ENCODE measurements at regions not wholly inside any gene's neighbourhood (a gene's known extent, or its start where the extent isn't known, plus 50 kb on each side); places are given as distances from the start of the nearest gene placed in this dataset.

DNA sequence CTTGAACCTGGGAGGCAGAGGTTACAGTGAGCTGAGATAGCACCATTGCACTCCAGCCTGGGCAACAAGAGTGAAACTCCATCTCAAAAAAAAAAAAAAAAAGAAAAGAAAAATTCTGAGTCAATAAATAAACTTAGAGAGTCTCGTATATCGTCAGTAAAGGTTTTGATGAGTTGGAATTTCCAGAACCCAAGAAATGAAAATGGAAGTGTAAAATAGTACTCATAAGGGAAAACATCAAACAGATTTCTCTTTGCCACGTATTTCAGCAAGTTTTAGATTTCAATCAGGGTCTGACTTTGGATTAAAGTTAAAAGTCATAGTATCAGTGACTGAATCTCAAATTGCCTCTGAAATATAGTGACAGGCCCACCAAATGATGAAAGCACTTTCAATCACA lies 71.4 kb upstream of the SPOPL start:
- H3K4me3 ChIP-seq (ENCODE audit: low read depth, low read length): no peak overlapping the region
- TF ChIP-seq, protein P1, sequence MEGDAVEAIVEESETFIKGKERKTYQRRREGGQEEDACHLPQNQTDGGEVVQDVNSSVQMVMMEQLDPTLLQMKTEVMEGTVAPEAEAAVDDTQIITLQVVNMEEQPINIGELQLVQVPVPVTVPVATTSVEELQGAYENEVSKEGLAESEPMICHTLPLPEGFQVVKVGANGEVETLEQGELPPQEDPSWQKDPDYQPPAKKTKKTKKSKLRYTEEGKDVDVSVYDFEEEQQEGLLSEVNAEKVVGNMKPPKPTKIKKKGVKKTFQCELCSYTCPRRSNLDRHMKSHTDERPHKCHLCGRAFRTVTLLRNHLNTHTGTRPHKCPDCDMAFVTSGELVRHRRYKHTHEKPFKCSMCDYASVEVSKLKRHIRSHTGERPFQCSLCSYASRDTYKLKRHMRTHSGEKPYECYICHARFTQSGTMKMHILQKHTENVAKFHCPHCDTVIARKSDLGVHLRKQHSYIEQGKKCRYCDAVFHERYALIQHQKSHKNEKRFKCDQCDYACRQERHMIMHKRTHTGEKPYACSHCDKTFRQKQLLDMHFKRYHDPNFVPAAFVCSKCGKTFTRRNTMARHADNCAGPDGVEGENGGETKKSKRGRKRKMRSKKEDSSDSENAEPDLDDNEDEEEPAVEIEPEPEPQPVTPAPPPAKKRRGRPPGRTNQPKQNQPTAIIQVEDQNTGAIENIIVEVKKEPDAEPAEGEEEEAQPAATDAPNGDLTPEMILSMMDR (IDR thresholded peaks at IDR 0.05; ENCODE audit: low read depth, low read length, missing control alignments): no peak
- no peak for DNase-seq (ENCODE audit: low read depth)
- in situ Hi-C loops (cut with HindIII; ENCODE audit: low sequenced_read_pairs): no loop called here

GRCh38 chr2:138432971-138433370 lies 68.6 kb upstream of the SPOPL start:
- no peak for DNase-seq (ENCODE audit: low read depth)
- no peak overlapping the region for H3K4me3 ChIP-seq (ENCODE audit: low read depth, low read length)
- in situ Hi-C loops (cut with HindIII; ENCODE audit: low sequenced_read_pairs): no loop called here
- TF ChIP-seq, protein P1 (IDR thresholded peaks at IDR 0.05; ENCODE audit: low read depth, low read length, missing control alignments): no peak

DNA sequence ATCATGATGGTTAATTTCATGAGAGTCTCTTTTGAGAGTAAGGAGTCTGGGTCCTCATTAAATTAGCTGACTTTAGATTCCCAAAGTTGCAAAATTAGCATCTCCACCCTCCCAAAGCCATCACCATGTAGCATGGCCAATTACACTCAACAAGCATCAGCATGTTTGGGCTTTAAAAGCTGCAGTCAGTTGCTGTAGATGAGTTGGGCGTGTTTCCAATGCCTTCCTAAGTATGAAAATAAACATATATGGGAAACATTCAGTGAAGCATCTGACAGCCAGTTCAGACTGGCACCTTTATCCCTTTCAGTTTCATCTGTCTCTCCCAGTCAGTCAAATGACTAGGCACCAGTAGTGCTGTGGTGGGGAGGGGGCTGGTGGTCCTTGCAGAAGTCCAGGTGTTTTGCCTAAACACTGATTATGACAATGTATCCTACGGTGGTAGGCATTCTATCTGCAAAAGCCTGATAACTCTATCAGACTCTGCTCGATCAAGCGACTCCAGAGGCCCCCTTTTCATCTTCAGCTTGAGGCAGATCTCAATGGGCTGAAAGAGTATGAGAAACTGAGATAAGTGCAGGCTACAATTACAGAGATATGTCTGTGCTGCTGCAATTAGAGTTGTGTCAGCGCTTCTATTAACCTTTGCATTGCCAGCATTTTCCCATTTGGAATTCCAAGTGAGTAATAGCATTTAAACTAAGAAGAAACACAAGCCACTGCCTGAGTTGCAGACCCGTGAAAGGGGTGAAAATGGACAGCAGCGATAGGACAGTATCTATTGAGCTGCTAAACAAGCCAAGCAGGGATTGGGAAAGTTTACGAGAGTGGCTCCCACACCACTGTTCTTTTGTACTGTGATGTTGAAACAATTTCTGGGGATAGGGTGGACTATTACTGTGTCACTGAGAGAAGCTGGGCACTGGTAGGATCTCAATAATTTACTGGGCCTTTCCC lies 67.3 kb upstream of the SPOPL start:
- no peak for DNase-seq (ENCODE audit: low read depth)
- TF ChIP-seq, protein P1 (IDR thresholded peaks at IDR 0.05; ENCODE audit: low read depth, low read length, missing control alignments): no peak
- in situ Hi-C loops (cut with HindIII; ENCODE audit: low sequenced_read_pairs): no loop called here

DNA sequence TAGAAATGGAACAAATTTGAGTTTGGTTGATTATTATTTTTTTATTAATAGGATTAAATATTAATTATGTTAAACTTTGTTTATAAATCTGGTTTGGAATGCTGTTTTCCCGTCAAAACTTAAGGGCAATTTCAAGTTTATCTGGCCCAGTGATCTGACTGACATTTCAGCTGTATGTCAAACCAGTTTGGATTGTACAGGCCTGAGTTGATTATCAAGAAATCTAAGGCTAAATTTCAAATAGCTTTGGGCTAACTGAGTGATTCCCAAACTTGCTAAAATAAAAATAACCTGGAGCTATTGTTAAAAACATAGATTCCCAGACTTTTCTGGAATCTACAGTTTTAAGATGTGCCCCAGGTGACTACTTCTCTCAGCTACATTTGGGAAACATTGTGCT lies 65.9 kb upstream of the SPOPL start:
- DNase-seq (ENCODE audit: low read depth): no peak
- in situ Hi-C loops (cut with HindIII; ENCODE audit: low sequenced_read_pairs): no loop called here
- H3K4me3 ChIP-seq (ENCODE audit: low read depth, low read length): no peak overlapping the region
- TF ChIP-seq, protein P1 (IDR thresholded peaks at IDR 0.05; ENCODE audit: low read depth, low read length, missing control alignments): no peak

More for the DNA sequence above, 67.3 kb upstream of the SPOPL start:
- H3K4me3 ChIP-seq (ENCODE audit: low read depth, low read length): no peak overlapping the region

DNA sequence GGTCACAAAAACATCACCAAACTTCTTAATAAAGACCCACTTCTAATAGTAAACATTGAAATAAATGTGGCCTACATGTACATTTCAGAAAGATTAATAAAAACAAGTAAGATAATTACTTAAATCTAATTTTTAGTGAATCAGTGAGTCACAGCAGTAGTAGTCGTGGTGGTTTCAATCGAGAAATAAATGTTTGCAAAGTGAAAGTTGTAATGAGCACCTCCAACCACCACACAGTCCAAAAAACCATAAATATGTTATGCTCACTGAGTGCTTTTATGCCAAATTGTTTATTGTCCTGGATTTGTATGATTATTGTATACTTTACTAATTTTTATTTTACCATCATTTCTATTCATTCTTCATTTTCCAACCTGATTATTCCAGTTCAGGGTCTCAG lies 61.8 kb upstream of the SPOPL start:
- TF ChIP-seq, protein P1 (IDR thresholded peaks at IDR 0.05; ENCODE audit: low read depth, low read length, missing control alignments): no peak
- DNase-seq (ENCODE audit: low read depth): no peak
- in situ Hi-C loops (cut with HindIII; ENCODE audit: low sequenced_read_pairs): no loop called here
- no peak overlapping the region for H3K4me3 ChIP-seq (ENCODE audit: low read depth, low read length)

DNA sequence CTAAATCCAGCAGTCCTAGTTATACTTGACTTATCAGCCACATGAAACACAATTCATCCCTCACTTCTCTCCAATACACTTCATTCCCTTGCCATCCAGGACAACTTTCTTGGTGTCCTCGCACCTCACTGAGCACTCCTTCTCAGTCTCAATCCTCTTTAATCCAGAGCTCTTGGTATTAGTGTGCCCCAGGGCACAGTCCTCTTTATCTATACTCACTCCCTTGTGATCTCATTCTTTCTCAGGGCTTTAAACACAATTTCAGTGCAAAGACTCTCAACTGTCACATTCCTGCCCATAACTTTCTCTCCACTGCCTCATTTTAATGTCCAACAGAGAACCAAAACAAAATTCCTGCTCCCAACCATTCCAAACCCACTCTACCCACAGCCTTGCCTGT lies 60.8 kb upstream of the SPOPL start:
- H3K4me3 ChIP-seq (ENCODE audit: low read depth, low read length): no peak overlapping the region
- in situ Hi-C loops (cut with HindIII; ENCODE audit: low sequenced_read_pairs): no loop called here
- TF ChIP-seq, protein P1 (IDR thresholded peaks at IDR 0.05; ENCODE audit: low read depth, low read length, missing control alignments): no peak
- DNase-seq (ENCODE audit: low read depth): no peak

Measured in astrocyte of the cerebellum (primary cell).